Mucosa of gallbladder (tissue), 1 donor: ENCODE measurements at regions not wholly inside any gene's neighbourhood (a gene's known extent, or its start where the extent isn't known, plus 50 kb on each side); places are given as distances from the start of the nearest gene placed in this dataset.

Experiments used
- DNase-seq: peaks from one replicate; pipeline ENCODE4 v3.0.0-alpha.2; 2020; ENCODE audit warnings: low spot score
- donor health status: DM: no; HTN: no; CAD: no.

DNA sequence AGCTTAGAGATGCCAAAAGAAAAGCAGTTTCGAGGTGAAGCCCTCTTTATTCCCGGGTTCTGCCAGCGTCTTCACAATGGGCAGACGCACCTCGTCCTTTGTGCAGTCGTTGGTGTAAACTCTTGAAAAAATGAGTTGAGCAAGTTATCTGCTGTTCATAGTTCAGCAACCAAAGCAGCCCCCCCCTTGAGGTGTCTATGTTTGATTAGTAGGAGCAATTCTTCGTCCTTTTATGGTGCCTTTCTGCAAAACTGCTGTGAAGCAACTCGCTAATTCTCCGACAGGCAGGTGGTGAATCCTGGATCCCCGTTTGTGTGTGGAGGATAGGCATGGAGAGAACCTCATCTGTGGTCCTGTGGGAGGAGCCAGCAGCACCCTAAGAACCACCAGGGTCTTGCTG, 234.5 kb downstream of the GLRX3 start:
- no peak for DNase-seq

DNA sequence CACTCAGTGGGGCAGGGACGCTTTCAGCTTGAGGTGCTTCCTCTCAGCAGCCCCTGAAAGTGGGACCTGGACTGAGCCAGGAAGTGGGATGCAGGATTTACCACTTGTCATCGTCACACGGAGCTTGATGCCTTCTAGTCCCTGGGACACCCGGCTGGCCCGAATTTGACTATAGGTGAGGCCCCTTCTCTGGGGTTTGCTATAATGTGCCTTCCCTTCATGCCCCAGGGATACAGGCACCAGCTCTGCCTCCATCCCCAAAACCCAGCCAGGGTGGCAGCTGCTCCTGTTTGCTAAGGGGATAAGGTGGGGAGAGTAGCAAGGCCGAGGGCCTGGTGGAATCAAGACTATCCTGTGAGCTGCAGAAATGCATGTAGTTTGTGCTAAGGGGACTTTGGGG, 235.0 kb downstream of the GLRX3 start:
- no peak for DNase-seq

DNA sequence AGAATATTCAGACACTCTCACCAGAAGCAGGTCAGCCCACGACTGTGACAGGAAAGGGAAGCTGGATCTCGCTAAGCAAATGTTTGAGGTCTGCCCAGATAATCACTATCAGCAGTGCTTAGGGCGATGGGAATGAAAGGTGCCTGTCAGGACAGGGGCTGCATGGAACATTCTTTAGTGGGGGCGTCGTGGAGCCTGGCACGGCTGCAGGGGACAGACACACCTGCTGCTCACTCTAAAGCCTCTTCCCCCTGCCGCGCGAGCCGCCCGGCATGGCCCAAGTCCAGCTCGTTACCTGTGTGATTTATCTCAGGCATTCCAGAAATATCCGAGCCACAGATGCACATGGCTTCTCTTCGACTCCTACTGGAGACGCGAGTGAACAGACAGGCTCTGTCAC, 235.5 kb downstream of the GLRX3 start:
- DNase-seq: no peak

DNA sequence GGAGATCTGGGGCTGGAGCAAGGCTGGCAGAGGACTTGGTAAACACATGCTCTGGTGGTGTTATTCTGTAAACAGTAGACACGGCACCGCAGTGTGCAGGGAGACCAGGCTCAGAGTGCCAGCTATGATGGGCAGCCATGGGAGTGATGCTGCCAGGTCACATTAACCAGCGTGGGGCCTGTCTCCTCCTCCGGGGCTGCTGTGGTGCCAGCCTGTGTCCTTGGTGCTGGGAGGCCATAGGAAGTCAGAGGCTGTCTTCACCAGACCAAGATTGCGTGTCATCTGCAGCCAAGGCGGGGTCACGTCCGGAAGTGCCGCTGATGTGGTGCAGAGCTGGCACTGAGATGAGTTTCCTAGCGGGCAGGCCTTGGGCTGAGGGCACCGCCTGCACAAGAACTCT, 236.0 kb downstream of the GLRX3 start:
- DNase-seq: no peak

DNA sequence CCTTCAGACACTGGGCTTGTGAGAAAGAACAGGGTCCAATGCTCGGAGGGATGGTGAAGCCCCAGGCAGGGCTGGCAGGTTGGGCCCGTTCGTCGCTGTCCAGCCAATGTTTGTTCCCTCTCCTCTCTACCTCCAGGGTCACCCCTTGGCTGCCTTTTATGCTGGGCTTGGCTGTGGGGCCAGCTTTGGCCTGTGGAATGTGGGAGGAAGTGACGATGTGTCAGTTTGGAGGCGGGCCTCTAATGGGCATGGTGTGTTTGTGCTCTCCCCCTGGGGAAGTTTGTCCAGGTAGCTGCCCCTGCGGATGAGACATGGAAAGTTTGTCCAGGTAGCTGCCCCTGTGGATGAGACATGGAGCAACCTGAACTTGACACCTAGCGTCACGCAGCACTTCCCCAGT, 236.7 kb downstream of the GLRX3 start:
- no peak for DNase-seq

DNA sequence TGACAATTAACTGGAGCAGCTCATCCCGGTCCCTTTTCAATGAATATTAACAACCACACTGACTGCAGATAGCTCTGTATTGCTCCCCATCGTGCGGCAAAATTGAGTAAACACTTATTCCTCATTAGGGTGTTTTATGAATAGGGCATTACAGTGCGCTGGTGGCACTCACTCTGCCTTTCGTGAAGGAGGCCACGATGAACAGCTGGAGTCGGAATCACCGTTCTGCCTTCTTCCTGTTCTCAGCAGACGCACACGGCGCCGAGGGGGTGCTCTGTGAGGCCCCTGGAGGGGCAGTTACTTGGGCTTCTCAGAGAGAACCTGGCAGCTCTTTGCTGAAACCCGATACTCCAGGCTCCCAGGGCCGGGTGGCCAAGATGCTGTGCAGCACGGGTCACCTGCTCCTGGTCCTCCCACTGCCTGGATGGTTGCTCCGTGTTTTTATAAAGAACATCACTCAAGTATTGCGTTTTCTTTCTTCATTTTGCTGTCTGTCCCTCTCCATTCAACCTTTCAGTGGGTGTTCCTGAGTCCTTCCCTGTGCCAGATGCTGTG, 241.9 kb downstream of the GLRX3 start:
- no peak for DNase-seq

DNA sequence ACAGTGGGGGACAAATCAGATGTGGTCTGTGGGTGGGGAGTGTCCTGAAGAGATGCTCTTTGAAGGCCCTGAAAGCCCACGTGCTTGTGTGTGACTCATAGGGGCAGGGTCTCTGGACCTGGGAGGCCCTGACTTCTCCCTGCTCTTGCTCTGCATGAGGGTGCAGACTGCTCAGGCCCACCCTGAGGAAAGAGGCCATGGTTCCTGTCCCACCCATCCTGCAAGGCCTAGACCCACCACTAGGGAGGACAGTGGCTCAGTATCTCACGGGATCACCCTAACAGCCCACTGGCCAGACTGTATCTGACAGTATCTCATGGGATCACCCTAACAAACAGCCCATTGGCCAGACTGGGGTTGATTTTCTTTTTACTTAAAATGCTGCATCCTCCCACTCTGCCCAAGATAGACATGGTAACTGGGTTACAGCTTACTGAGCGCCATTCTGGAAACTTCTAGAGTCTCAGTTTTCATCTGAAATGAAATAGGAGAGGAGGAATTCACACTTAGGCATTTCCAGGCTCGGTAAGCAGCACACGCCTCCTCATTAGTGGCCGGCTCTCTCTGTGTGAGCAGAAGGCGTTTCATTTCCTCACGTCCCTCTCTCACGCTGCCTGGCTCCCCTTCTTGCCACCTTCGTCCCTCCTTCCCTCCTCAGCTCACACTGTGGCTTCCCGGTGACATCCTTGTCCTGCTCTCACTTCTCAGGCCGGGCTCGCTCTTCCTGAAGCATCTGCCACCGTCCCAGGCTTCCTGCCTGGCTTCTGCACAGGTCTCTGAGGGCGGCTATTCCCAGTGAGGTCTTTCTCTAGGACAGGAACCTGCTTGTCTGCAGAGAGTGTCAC, 242.6 kb downstream of the GLRX3 start:
- no peak for DNase-seq

DNA sequence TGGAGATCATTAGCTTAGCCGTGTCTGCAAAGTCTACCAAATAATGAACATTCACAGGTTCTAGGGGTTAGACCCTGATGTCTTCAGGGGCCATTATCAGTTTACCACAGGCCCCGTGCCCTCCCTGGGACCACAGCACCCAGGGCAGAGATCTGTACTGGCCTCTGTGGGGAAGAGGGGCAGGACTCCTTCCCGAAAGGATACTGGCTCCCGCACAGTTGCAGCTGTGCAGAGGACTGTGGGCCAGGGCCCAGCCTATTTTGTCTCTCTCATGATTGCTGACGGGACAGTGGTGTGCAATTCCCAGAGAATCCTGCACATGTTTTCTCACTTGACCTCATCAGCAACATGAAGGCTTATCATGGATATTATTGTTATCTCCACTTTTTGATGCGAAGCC, 243.9 kb downstream of the GLRX3 start:
- no peak for DNase-seq

DNA sequence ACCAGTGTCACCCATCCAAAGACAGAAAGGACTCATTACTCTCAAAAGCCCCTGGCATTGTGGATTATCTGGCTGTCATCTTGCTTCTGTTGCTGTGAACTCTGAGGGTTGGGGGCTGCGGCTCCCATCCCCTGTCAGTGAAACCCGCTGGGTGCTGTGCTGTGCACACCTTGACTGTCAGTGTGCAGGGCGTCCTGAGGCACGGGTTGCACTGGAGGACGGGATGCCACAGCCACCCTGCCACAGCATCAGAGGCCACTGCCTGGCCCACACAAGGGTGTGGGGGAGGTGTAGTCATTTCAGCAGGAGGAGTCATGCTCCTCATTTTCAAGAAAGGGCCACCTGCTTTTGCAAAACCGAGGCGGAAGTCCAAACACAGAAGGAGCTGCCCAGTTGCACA, 245.8 kb downstream of the GLRX3 start:
- DNase-seq: no peak

DNA sequence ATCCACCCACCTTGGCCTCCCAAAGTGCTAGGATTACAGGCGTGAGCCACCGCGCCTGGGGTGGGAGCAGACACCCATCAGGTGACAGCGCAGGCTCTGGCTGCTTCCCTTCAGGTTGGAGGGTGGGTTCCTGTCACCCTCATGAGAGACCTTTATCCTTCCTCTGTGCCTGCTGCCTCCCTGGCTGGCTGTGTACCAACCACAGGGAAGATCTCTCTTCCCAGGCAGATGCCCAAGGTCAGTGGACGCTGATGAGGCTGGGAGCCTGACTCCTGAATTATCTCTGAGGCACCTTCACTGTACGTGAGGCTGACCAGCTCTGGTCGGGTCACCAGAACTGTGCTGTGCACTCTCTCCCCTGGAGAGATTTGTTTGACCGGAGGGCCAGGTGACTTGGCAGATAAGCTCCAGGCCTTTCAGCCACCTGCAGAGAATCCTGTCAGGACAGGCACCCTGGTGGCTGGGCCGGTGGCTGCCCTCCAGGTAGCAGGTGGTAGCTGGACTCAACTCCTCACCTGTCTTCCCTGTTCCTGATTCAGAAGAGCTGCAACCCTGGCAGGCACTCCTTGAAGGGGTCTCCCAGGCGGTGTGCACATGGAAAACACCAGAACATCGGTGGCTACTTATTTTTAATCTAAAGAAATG, 251.9 kb downstream of the GLRX3 start:
- no peak for DNase-seq

DNA sequence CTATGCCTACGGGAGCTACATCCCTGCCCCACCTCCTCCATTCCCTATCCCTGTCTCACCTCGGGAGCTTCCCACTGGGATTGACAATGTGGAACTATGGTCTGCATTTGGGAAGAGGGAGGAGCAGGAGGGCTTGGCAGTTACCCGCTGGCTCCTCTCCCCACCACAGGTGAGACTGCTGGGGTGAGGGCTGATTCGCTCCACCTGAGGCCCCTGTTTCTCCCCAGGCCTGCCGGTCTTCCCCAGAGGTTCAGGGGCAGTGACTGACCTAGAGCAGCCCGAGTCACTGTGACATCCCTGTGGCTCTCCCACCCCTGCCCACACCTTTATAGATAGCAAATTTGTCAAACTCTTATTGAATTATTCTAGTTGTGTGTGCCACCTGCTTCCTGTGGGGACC, 252.6 kb downstream of the GLRX3 start:
- no peak for DNase-seq

DNA sequence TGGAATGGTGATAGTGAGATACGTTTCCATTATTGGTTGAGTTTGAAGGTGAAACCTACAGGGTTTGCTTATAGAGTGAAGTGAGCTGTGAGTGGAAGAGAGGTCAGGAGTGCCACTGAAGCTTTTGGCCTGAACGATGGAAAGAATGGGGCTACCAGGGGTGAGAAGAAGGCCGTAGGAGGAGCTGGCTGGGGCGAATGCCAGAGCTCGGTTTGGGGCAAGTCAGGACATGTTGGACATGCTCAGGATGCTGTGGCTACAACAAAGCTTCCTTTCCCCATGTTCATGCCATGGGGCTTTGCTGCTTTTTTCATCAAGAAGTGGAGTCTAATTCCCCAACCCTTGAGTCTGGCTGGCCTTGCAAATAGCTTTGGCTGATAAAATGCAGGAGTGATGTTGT, 253.7 kb downstream of the GLRX3 start:
- no peak for DNase-seq

DNA sequence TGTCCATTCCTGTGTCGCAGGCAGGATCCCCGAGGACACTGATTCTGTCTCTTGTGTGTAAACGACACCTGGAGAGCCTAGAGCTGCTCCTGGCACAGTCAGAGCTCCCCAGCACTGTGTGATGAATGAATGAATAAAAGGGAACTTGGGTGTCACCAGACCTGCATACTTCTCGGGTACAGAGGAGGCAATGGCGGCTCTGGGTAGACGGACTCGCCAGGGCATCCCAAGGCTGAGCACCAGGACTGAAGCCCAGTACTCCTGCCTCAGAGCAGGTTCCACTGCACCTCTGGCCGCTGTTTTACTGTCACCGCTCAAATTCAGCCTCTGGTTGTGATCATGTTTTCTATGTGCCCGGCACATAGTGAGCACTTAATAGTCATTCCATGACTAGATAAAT, 255.8 kb downstream of the GLRX3 start:
- no peak for DNase-seq

DNA sequence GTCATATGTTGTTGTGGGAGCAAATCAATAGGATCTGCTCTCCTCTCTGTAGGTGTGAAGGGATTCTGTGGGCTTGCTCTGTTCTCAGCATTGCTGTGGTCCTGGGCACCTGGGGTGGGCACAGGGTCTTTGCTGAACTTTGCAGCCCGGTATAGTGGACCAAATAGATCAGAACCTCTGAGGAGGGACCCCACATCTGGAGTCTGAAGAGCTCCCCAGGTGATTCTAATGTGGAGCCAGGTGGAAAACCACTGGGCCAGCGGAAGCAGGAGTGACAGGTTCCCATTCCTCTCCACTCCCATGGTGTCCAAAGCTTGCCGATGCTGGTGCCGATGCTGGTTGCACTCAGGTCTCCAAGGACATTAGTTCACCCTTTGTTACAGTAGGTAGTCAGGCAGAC, 257.2 kb downstream of the GLRX3 start:
- DNase-seq: no peak

DNA sequence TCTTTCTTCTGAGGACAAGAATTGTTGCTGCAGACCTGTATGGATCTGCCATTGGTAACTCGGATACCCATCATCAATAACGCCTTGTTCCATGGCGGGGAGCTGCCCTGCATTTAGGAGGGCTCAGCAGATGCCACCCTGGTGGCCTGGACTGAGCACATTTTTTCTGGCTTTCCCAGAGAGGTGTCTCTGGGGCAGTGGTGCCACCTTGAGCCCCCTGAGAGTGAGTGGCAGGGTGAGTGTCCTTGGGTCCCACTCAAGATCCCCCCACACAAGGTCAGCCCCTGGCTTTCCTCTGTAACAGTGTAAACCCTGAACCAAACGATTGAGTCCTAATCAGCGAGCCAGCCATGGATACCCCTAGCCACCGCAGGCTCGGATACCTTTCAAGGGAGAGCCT, 258.6 kb downstream of the GLRX3 start:
- DNase-seq: no peak

DNA sequence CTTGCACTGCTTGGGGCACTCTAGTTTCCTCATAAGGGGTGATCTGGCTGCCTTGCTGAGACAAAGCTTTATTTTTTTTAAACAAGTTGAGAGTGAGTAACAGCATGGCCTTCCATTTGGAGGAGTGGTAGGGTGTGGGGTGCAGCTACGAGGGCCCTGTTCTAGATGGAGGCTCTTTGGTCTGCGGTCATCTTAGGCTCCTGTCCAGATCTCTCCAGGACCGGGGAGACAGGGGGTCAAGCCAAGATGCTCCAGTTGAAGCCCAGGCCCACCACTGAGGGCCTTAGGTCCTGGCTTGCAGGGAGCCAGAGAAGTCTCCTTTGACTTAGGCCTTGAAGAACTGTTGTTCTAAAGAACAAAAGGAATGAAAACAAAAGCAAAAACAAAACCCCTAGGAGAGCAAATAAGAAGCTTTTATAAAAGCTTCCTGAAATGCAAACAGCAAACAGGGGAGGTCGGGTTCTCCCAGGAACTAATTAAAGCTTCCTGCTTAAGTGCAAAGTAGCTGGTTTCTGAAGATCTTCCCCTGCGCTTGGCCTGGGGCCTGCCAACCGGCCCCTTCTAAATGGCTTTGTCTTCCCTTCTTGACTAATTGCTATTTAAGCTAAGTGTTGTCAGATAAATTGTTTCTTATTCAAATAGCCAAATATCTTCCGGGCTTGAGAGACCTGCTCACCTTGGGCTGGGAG, 259.2 kb downstream of the GLRX3 start:
- DNase-seq: no peak

DNA sequence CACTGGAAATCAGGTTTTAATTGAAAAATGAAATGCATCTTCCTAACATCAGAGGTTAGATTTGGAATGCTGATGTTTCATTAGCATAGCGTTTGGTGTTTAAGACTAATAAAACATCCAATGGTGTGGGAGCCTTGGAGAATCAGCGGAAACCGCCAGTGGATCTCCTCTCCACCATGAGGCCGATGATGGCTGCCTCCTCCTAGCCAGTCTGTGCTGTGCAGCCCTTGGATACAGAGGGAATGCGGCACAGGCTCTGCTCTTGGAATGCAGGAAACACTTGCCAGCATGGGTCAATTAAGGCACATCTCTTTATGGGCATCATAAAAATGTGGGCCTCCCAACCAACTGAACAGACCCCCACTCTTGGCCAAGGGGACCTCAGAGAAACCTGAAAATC, 259.9 kb downstream of the GLRX3 start:
- no peak for DNase-seq

DNA sequence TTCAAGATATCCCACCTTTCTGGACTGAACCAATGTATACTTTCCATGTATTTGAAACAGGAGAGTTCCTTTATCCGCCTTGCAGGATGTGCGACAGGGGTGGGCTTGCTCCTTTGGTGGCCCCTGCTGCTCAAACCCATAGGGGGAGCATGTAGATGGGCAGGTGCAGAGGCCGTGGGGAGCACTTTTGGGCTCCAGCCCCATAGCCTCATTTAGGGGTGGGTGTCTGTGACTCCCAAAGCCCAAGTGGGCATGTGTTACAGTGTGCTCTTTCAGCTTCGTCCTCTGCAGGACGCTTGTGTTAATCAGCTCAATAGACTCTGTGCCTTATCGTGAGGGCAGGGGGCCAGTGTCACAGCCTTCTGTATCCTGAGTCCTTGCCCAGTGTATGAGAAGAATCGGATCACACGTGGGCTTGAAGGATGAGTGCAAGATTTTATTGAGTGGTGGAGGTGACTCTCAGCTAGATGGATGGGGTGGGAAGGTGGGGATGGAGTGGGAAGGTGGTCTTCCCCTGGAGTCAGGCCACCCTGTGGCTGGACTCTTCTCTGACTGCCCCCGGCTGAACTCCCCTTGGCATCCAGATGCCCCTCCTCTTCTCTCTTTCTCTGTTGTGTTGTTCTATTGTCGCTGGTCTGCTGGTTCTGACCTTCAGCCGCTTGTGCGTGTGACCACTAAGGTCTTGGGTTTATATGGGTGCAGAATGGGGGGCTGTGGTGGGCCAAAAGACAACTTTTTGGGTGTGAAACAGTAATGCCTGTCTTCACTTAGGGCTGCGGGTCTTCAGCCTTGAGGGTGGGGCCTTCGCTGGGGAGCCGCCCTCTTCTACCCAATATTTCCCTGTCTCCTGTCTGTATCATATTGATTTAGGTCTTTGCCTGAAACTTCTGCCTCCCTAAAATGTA, 262.2 kb downstream of the GLRX3 start:
- no peak for DNase-seq

DNA sequence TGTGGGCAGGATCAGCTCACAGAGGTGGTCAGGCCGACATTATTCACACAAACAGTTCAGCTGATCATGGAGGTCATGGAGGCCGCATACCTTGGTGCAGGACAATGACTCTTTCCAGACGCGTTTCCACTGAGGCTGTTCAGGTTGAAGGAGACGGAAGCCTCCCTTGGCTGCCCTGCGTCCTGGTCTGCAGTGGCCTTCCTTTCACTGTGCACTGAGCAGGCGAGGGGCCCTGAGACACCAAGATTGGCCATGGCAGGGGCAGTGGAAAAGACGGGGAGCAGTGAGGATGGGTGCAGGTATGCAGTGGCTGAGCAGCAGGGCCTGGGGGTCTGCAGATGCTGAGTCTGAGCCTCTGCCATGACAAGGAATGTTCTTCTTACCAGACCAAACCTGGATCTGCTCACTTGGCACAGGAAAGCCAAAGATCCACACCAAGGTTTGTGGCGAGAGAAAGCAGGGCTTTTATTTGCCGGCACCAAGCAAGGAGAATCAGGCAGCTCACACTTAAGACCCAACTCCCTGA, 263.3 kb downstream of the GLRX3 start:
- no peak for DNase-seq

DNA sequence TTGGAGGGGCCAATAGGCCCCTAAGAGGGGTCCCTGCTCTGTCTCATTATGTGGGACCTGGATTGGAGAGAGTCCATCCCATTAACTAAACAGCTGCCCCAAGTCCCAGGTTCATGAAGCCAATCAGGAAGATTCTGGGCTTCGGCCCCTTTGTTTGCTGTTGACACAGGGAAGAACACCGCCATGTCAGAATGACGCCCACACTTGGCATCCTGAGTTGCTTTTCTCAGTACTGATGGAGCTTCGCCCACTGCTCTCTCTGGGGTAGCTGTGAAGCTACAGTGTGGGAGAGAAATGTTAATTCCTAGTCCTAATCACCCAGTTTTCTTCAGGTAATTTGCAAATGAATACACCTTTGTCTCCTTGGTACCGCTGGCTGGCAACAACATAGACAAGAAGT, 264.7 kb downstream of the GLRX3 start:
- no peak for DNase-seq
